22Rv1 (cell line): ENCODE measurements at regions not wholly inside any gene's neighbourhood (a gene's known extent, or its start where the extent isn't known, plus 50 kb on each side); places are given as distances from the start of the nearest gene placed in this dataset.

Experiments used
- H3K27ac ChIP-seq: fragments of 450-650 bp; 2 replicates; pipeline ENCODE4 v1.5.1; 2017
- CTCF ChIP-seq: fragments of 450-650 bp; IDR thresholded peaks from 2 replicates; pipeline ENCODE4 v1.5.1; 2017; ENCODE audit warnings: mild to moderate bottlenecking
- ZFX ChIP-seq: fragments of 450-650 bp; IDR thresholded peaks from 2 replicates; pipeline ENCODE4 v1.6.1; 2017; ENCODE audit warnings: antibody characterized with exemption, borderline replicate concordance

GRCh38 chr7:46652317-46652716 lies 731.2 kb upstream of the IGFBP3 start:
- TF ChIP-seq ZFX (no peak), CTCF (no peak)

GRCh38 chr7:46651561-46652088 lies 730.6 kb upstream of the IGFBP3 start:
- no peak overlapping the region for H3K27ac ChIP-seq

More at GRCh38 chr7:46652317-46652716, 731.2 kb upstream of the IGFBP3 start:
- H3K27ac ChIP-seq, result no peak overlapping the region

GRCh38 chr7:46651070-46651469 lies 730.0 kb upstream of the IGFBP3 start:
- TF ChIP-seq CTCF (no peak), ZFX (no peak)
- no peak overlapping the region for H3K27ac ChIP-seq

More at GRCh38 chr7:46651561-46652088, 730.6 kb upstream of the IGFBP3 start:
- TF ChIP-seq ZFX (no peak), CTCF (no peak)

- H3K27ac ChIP-seq, result no peak overlapping the region
- no peak for TF ChIP-seq CTCF
- TF ChIP-seq ZFX, result no peak
These were observed 728.8 kb upstream of the IGFBP3 start for GRCh38 chr7:46649876-46650275.

GRCh38 chr7:46637793-46638735 lies 717.0 kb upstream of the IGFBP3 start:
- H3K27ac ChIP-seq, result no peak overlapping the region
- TF ChIP-seq ZFX (no peak), CTCF (no peak)

- no peak for TF ChIP-seq ZFX
- no peak for TF ChIP-seq CTCF
- H3K27ac ChIP-seq, result no peak overlapping the region
These were observed 715.0 kb upstream of the IGFBP3 start for GRCh38 chr7:46636022-46636421.

- TF ChIP-seq ZFX, result no peak
- no peak for TF ChIP-seq CTCF
These were observed 712.7 kb upstream of the IGFBP3 start for GRCh38 chr7:46633630-46634240.

More at GRCh38 chr7:46633630-46634240, 712.7 kb upstream of the IGFBP3 start:
- no peak overlapping the region for H3K27ac ChIP-seq
